Peyer's patch (tissue), 4 donors: ENCODE measurements at regions not wholly inside any gene's neighbourhood (a gene's known extent, or its start where the extent isn't known, plus 50 kb on each side); places are given as distances from the start of the nearest gene placed in this dataset.
"Not testable (repeated sequence)": the region's sequence is repeated elsewhere in the genome, so short reads cannot be mapped to it uniquely, and the experiment has no call there.

Experiments
- DNase-seq, 3 donors: peaks; one replicate each; pipeline ENCODE4 v3.0.0-alpha.2; 2017 to 2019
- H3K27ac ChIP-seq, 4 donors: fragments of 200-600 bp; sonication (generic); one replicate each; pipeline ENCODE4 v1.5.1; 2016 to 2019
- H3K27me3 ChIP-seq, 2 donors: fragments of 200-600 bp; sonication (generic); one replicate each; pipeline ENCODE4 v1.5.1; 2019
- H3K36me3 ChIP-seq, 3 donors: fragments of 200-600 bp; sonication (generic); one replicate each; pipeline ENCODE4 v1.5.1; 2016 to 2019
- H3K4me1 ChIP-seq, 4 donors: fragments of 200-600 bp; sonication (generic); one replicate each; pipeline ENCODE4 v1.5.1; 2016 to 2019
- H3K4me3 ChIP-seq, 4 donors: fragments of 200-600 bp; sonication (generic); 1 replicate in 3 of 4; 2 replicates in 1 of 4; pipeline ENCODE4 v1.5.1; 2016 to 2019; ENCODE audit warnings: mild to moderate bottlenecking in 1 of 4
- H3K9me3 ChIP-seq, 4 donors: fragments of 200-600 bp; sonication (generic); one replicate each; pipeline ENCODE4 v1.5.1; 2016 to 2019; ENCODE audit warnings: mild to moderate bottlenecking in 1 of 4
- CTCF ChIP-seq, 6 experiments: fragments of 450-650 bp in 4 of 6; fragments of 200-600 bp in 2 of 6; sonication (generic) in 1 of 6; IDR thresholded peaks; one replicate each; pipeline ENCODE4 v1.5.1; 2017 to 2019; ENCODE audit warnings: antibody characterized with exemption in 6 of 6, mild to moderate bottlenecking in 3 of 6, moderate library complexity in 1 of 6
- POLR2A ChIP-seq, 2 donors: fragments of 450-650 bp; IDR thresholded peaks; one replicate each; pipeline ENCODE4 v1.5.1; 2017; ENCODE audit warnings: antibody characterized with exemption in 2 of 2, mild to moderate bottlenecking in 2 of 2, moderate library complexity in 2 of 2

DNA sequence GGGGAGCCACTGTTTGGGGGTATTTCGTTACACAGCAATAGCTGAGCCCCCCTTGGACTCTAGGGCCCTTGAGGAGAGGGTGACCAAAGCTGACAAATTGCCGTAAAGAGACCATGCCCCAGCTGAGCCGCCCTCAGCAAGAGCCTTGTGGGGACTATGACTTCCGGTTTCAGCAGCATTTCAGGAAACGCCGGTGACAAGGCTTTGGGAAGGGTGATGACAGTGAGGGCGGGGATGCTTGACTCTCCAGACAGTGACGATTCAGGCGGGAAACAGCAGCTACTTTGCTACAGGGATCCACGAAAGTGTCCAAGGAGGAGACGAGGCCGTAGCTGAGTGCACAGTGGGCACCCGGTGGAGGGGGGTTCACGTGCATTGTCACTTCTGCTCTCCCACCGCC lies 360.8 kb downstream of the C16orf95 start:
- no peaks in the 10 kb centered on the region for H3K27me3 ChIP-seq

GRCh38 chr16:86957662-86958198 lies 359.5 kb downstream of the C16orf95 start:
- H3K4me1 ChIP-seq, H3K9me3 ChIP-seq, H3K27me3 ChIP-seq, H3K4me3 ChIP-seq, H3K27ac ChIP-seq, H3K36me3 ChIP-seq: not testable (repeated sequence)
- peak in 1 of 3 donors; percentile 9 for DNase-seq

More for the DNA sequence above, 360.8 kb downstream of the C16orf95 start:
- DNase-seq, result peak in 1 of 3 donors; percentile 25
- no peaks in the 10 kb centered on the region for H3K36me3 ChIP-seq
- no peak overlapping the region for H3K27ac ChIP-seq
- H3K9me3 ChIP-seq, result no peaks in the 10 kb centered on the region
- H3K4me3 ChIP-seq, result no peak overlapping the region
- no peak for TF ChIP-seq CTCF (IDR thresholded peaks at IDR 0.05)
- no peak for TF ChIP-seq POLR2A (IDR thresholded peaks at IDR 0.05)
- H3K4me1 ChIP-seq, result no peaks in the 10 kb centered on the region

DNA sequence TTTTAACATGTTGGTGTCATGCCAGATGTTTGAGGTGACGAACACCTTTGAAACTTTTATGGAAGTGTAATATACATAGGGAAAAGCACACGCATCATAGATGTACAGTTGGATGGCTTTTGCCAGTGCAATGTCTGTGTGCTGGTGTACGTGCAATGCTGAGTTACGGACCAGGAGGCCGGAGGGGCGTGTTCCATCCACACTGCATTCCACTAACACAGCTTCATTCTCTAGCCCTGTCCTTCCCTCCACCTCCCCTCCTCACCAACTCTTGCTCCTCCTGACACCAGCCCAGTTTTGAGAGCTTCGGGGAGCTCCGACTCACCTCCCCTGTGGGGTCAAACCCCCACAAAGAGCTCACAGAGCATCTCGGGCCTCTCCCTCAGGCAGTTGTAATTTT lies 358.8 kb downstream of the C16orf95 start:
- DNase-seq, result peak in 1 of 3 donors; percentile 21
- no peak overlapping the region for H3K27ac ChIP-seq
- no peak overlapping the region for H3K4me3 ChIP-seq
- H3K36me3 ChIP-seq, result no peaks in the 10 kb centered on the region
- H3K27me3 ChIP-seq, result no peaks in the 10 kb centered on the region
- TF ChIP-seq POLR2A (IDR thresholded peaks at IDR 0.05), result no peak
- no peak for TF ChIP-seq CTCF (IDR thresholded peaks at IDR 0.05)
- H3K4me1 ChIP-seq, result no peaks in the 10 kb centered on the region
- no peaks in the 10 kb centered on the region for H3K9me3 ChIP-seq

- Histone ChIP-seq H3K27ac (no peak overlapping the region), H3K27me3 (no peaks in the 10 kb centered on the region), H3K4me3 (no peak overlapping the region), H3K9me3 (no peaks in the 10 kb centered on the region), H3K36me3 (no peaks in the 10 kb centered on the region), H3K4me1 (no peaks in the 10 kb centered on the region)
- TF ChIP-seq CTCF (IDR thresholded peaks at IDR 0.05) (no peak), POLR2A (IDR thresholded peaks at IDR 0.05) (no peak)
- peak in 1 of 3 donors; percentile 22 for DNase-seq
Observed at GRCh38 chr16:86959091-86959651, 358.0 kb downstream of the C16orf95 start.

- TF ChIP-seq CTCF (IDR thresholded peaks at IDR 0.05) (no peak), POLR2A (IDR thresholded peaks at IDR 0.05) (no peak)
- H3K27ac ChIP-seq, result no peak overlapping the region
- no peaks in the 10 kb centered on the region for H3K9me3 ChIP-seq
- no peaks in the 10 kb centered on the region for H3K4me1 ChIP-seq
- no peaks in the 10 kb centered on the region for H3K36me3 ChIP-seq
- no peak for DNase-seq
- H3K27me3 ChIP-seq, result no peaks in the 10 kb centered on the region
- no peak overlapping the region for H3K4me3 ChIP-seq
Observed at GRCh38 chr16:86959729-86960128, 357.5 kb downstream of the C16orf95 start.

- H3K9me3 ChIP-seq, result no peaks in the 10 kb centered on the region
- H3K27me3 ChIP-seq, result no peaks in the 10 kb centered on the region
- H3K4me3 ChIP-seq, result no peak overlapping the region
- H3K27ac ChIP-seq, result no peak overlapping the region
- TF ChIP-seq CTCF (IDR thresholded peaks at IDR 0.05), result no peak
- TF ChIP-seq POLR2A (IDR thresholded peaks at IDR 0.05), result no peak
- no peaks in the 10 kb centered on the region for H3K4me1 ChIP-seq
- DNase-seq, result no peak
- no peaks in the 10 kb centered on the region for H3K36me3 ChIP-seq
Observed at GRCh38 chr16:86960266-86960665, 356.9 kb downstream of the C16orf95 start.
